SJSA1 (cell line): ENCODE measurements at regions not wholly inside any gene's neighbourhood (a gene's known extent, or its start where the extent isn't known, plus 50 kb on each side); places are given as distances from the start of the nearest gene placed in this dataset.
A peak's percentile ranks its signal among the peaks of the same experiment; 100 is the strongest.

Experiments used
- DNase-seq, 2 experiments: peaks; one replicate each; pipeline ENCODE4 v3.0.0-alpha.2; 2015 to 2020; ENCODE audit warnings: low spot score in 2 of 2, low read depth in 1 of 2
- H3K27ac ChIP-seq: fragments of 250-450 bp; sonication (Bioruptor Pico); 2 replicates; pipeline ENCODE4 v1.5.1; 2020; ENCODE audit warnings: mild to moderate bottlenecking, moderate library complexity
- H3K27me3 ChIP-seq: fragments of 250-450 bp; sonication (Bioruptor Pico); replicated peaks from 2 replicates; pipeline ENCODE4 v1.5.1; 2020; ENCODE audit warnings: mild to moderate bottlenecking, moderate library complexity
- H3K36me3 ChIP-seq: fragments of 250-450 bp; sonication (Bioruptor Pico); 2 replicates; pipeline ENCODE4 v1.5.1; 2020; ENCODE audit warnings: mild to moderate bottlenecking
- H3K4me1 ChIP-seq: fragments of 250-450 bp; sonication (Bioruptor Pico); replicated peaks from 2 replicates; pipeline ENCODE4 v1.6.1; 2021; ENCODE audit warnings: mild to moderate bottlenecking
- H3K4me3 ChIP-seq: fragments of 250-450 bp; sonication (Bioruptor Pico); 2 replicates; pipeline ENCODE4 v1.5.1; 2020; ENCODE audit warnings: mild to moderate bottlenecking
- H3K9me3 ChIP-seq: fragments of 250-450 bp; sonication (Bioruptor Pico); replicated peaks from 2 replicates; pipeline ENCODE4 v1.5.1; 2020; ENCODE audit warnings: mild to moderate bottlenecking

GRCh38 chr12:114913871-114914801 is 230.2 kb upstream of the TBX3 start:
- peaks cover 43% of the 10 kb centered on the region for H3K4me1 ChIP-seq
- H3K9me3 ChIP-seq, result peaks cover 6% of the 10 kb centered on the region
- H3K27ac ChIP-seq, result no peak overlapping the region
- H3K36me3 ChIP-seq, result 0 out of 2 replicates have a peak, but pooled peaks cover 4% of the 10 kb centered on the region
- DNase-seq, result peak in 1 of 2 experiments; percentile 68
- H3K27me3 ChIP-seq, result no peaks in the 10 kb centered on the region
- no peak overlapping the region for H3K4me3 ChIP-seq

- H3K36me3 ChIP-seq, result no peaks in the 10 kb centered on the region
- no peak for DNase-seq
- no peak overlapping the region for H3K4me3 ChIP-seq
- H3K9me3 ChIP-seq, result peaks cover 3% of the 10 kb centered on the region
- peaks cover 32% of the 10 kb centered on the region for H3K4me1 ChIP-seq
- H3K27ac ChIP-seq, result no peak overlapping the region
- H3K27me3 ChIP-seq, result no peaks in the 10 kb centered on the region
These were observed 228.8 kb upstream of the TBX3 start for GRCh38 chr12:114912811-114913210.

GRCh38 chr12:114911196-114911595 is 227.2 kb upstream of the TBX3 start:
- H3K36me3 ChIP-seq, result no peaks in the 10 kb centered on the region
- DNase-seq, result no peak
- H3K4me3 ChIP-seq, result no peak overlapping the region
- no peak overlapping the region for H3K27ac ChIP-seq
- no peaks in the 10 kb centered on the region for H3K27me3 ChIP-seq
- H3K4me1 ChIP-seq, result peaks cover 27% of the 10 kb centered on the region
- no peaks in the 10 kb centered on the region for H3K9me3 ChIP-seq

- Histone ChIP-seq H3K4me1 (peaks cover 18% of the 10 kb centered on the region), H3K36me3 (no peaks in the 10 kb centered on the region), H3K27me3 (no peaks in the 10 kb centered on the region), H3K9me3 (no peaks in the 10 kb centered on the region), H3K4me3 (no peak overlapping the region), H3K27ac (no peak overlapping the region)
- DNase-seq, result no peak
These were observed 220.5 kb upstream of the TBX3 start for GRCh38 chr12:114904254-114905003.

GRCh38 chr12:114903083-114903691 is 219.2 kb upstream of the TBX3 start:
- peak overlapping the region; percentile 21 for H3K27ac ChIP-seq
- H3K36me3 ChIP-seq, result no peaks in the 10 kb centered on the region
- H3K27me3 ChIP-seq, result no peaks in the 10 kb centered on the region
- H3K9me3 ChIP-seq, result no peaks in the 10 kb centered on the region
- peak in 1 of 2 experiments; percentile 21 for DNase-seq
- peaks cover 18% of the 10 kb centered on the region for H3K4me1 ChIP-seq
- H3K4me3 ChIP-seq, result no peak overlapping the region

- no peaks in the 10 kb centered on the region for H3K27me3 ChIP-seq
- H3K27ac ChIP-seq, result no peak overlapping the region
- H3K4me3 ChIP-seq, result no peak overlapping the region
- H3K36me3 ChIP-seq, result no peaks in the 10 kb centered on the region
- peaks cover 18% of the 10 kb centered on the region for H3K4me1 ChIP-seq
- H3K9me3 ChIP-seq, result no peaks in the 10 kb centered on the region
- DNase-seq, result no peak
These were observed 218.7 kb upstream of the TBX3 start for GRCh38 chr12:114902665-114903064.

GRCh38 chr12:114901316-114901715 is 217.3 kb upstream of the TBX3 start:
- H3K4me1 ChIP-seq, result peaks cover 18% of the 10 kb centered on the region
- DNase-seq, result no peak
- no peaks in the 10 kb centered on the region for H3K36me3 ChIP-seq
- no peaks in the 10 kb centered on the region for H3K9me3 ChIP-seq
- H3K27ac ChIP-seq, result no peak overlapping the region
- no peaks in the 10 kb centered on the region for H3K27me3 ChIP-seq
- no peak overlapping the region for H3K4me3 ChIP-seq

- Histone ChIP-seq H3K9me3 (no peaks in the 10 kb centered on the region), H3K4me1 (peaks cover 4% of the 10 kb centered on the region), H3K27ac (no peak overlapping the region), H3K4me3 (no peak overlapping the region), H3K36me3 (no peaks in the 10 kb centered on the region), H3K27me3 (no peaks in the 10 kb centered on the region)
- DNase-seq, result no peak
These were observed 214.2 kb upstream of the TBX3 start for GRCh38 chr12:114898159-114898558.

GRCh38 chr12:114895827-114896226 is 211.9 kb upstream of the TBX3 start:
- no peak for DNase-seq
- Histone ChIP-seq H3K27ac (no peak overlapping the region), H3K27me3 (no peaks in the 10 kb centered on the region), H3K9me3 (no peaks in the 10 kb centered on the region), H3K36me3 (no peaks in the 10 kb centered on the region), H3K4me1 (no peaks in the 10 kb centered on the region), H3K4me3 (no peak overlapping the region)

- H3K4me1 ChIP-seq, result no peaks in the 10 kb centered on the region
These were observed 211.1 kb upstream of the TBX3 start for GRCh38 chr12:114895081-114895480.

GRCh38 chr12:114894076-114894475 is 210.1 kb upstream of the TBX3 start:
- Histone ChIP-seq H3K4me3 (no peak overlapping the region), H3K27ac (no peak overlapping the region)

More at GRCh38 chr12:114895081-114895480, 211.1 kb upstream of the TBX3 start:
- Histone ChIP-seq H3K27ac (no peak overlapping the region), H3K9me3 (no peaks in the 10 kb centered on the region), H3K36me3 (no peaks in the 10 kb centered on the region), H3K4me3 (no peak overlapping the region), H3K27me3 (no peaks in the 10 kb centered on the region)
- DNase-seq, result no peak

GRCh38 chr12:114888928-114889584 is 205.1 kb upstream of the TBX3 start:
- no peaks in the 10 kb centered on the region for H3K9me3 ChIP-seq
- no peaks in the 10 kb centered on the region for H3K4me1 ChIP-seq
- no peak overlapping the region for H3K4me3 ChIP-seq
- no peaks in the 10 kb centered on the region for H3K36me3 ChIP-seq
- H3K27me3 ChIP-seq, result no peaks in the 10 kb centered on the region
- no peak overlapping the region for H3K27ac ChIP-seq
- DNase-seq, result no peak

More at GRCh38 chr12:114894076-114894475, 210.1 kb upstream of the TBX3 start:
- Histone ChIP-seq H3K27me3 (no peaks in the 10 kb centered on the region), H3K36me3 (no peaks in the 10 kb centered on the region), H3K9me3 (no peaks in the 10 kb centered on the region), H3K4me1 (no peaks in the 10 kb centered on the region)
- DNase-seq, result no peak

- H3K4me1 ChIP-seq, result no peaks in the 10 kb centered on the region
- H3K9me3 ChIP-seq, result no peaks in the 10 kb centered on the region
- H3K27me3 ChIP-seq, result no peaks in the 10 kb centered on the region
- no peak overlapping the region for H3K27ac ChIP-seq
- no peak for DNase-seq
- H3K36me3 ChIP-seq, result no peaks in the 10 kb centered on the region
- H3K4me3 ChIP-seq, result no peak overlapping the region
These were observed 204.5 kb upstream of the TBX3 start for GRCh38 chr12:114888448-114888847.
